ENCODE measurements at regions not wholly inside any gene's neighbourhood (a gene's known extent, or its start where the extent isn't known, plus 50 kb on each side); places are given as distances from the start of the nearest gene placed in this dataset.

DNA sequence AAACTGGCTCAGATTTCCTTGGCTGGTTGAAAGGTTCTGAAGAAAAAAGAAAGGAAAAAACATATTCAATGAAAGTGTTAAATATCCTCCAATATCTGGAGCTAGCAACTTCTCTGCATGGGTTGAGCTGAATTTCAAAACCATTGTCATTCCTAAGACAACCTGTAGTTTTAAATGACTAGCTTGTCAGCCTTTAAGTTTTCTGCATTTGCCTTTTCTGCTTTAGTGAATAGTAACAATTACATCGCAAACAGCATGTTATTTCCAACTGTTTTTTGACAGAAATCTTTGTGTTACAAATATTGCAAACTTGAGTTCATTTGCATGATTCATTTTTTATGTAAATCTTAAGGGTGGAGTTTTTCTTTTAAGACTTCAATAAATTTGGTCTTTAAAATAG lies 852.3 kb upstream of the CELF2 start:
- no peak for FAIRE-seq

More for the DNA sequence above, 852.3 kb upstream of the CELF2 start:
- intact Hi-C loops (cut with micrococcal nuclease): no loop called here
- Histone ChIP-seq H3K4me1 (ENCODE audit: control insufficient read depth, extremely low read depth, insufficient read depth, low read length) (no peaks in the 10 kb centered on the region), H3K36me3 (ENCODE audit: control insufficient read depth in 2 of 2, extremely low read depth in 1 of 2, insufficient read depth in 2 of 2, low read length in 2 of 2) (no peaks in the 10 kb centered on the region), H4K20me1 (replicated peaks; ENCODE audit: control insufficient read depth, extremely low read depth, insufficient read depth, low read length) (no peaks in the 10 kb centered on the region), H3K79me2 (ENCODE audit: control insufficient read depth, insufficient read depth, low read length) (no peaks in the 10 kb centered on the region), H3K4me2 (ENCODE audit: insufficient read depth, low read length) (no peak overlapping the region), H2AFZ (ENCODE audit: low read depth, low read length) (no peak overlapping the region), H3K4me3 (replicated peaks in 1 of 3; ENCODE audit: insufficient read depth in 1 of 3, low read depth in 1 of 3, low read length in 3 of 3) (no peak overlapping the region), H3K27me3 (ENCODE audit: control insufficient read depth in 2 of 2, insufficient read depth in 2 of 2, low read length in 2 of 2) (no peaks in the 10 kb centered on the region), H3K9ac (replicated peaks; ENCODE audit: extremely low read depth, insufficient read depth, low read length) (no peak overlapping the region), H3K27ac (ENCODE audit: insufficient read depth, low read depth, low read length) (no peak overlapping the region), H3K9me3 (replicated peaks; ENCODE audit: control insufficient read depth, insufficient read depth, low read length) (no peaks in the 10 kb centered on the region), H3K9me1 (replicated peaks; ENCODE audit: control insufficient read depth, extremely low read depth, insufficient read depth, low read length) (no peaks in the 10 kb centered on the region)
- no TSS peak for BruUV-seq (replicated peaks)
- dilution Hi-C loops (cut with MboI; ENCODE audit: extremely low pct_ligation_motif_present, low sequenced_read_pairs): no loop called here
- ChIA-PET CTCF (no interaction called here), POLR2A (no interaction called here)
- no peak for TF ChIP-seq MYC (IDR thresholded peaks at IDR 0.05; ENCODE audit: low read depth, low read length)
- TF ChIP-seq, protein P1, sequence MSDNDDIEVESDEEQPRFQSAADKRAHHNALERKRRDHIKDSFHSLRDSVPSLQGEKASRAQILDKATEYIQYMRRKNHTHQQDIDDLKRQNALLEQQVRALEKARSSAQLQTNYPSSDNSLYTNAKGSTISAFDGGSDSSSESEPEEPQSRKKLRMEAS (IDR thresholded peaks at IDR 0.05; ENCODE audit: insufficient read depth, insufficient read length): no peak
- no peak for TF ChIP-seq POLR2A (IDR thresholded peaks at IDR 0.05; ENCODE audit: low read depth, low read length)
- TF ChIP-seq JUN (IDR thresholded peaks at IDR 0.05; ENCODE audit: borderline replicate concordance, insufficient read depth, insufficient read length, low read depth): no peak
- no peak for TF ChIP-seq EZH2 (IDR thresholded peaks at IDR 0.05; ENCODE audit: borderline replicate concordance, low read depth, low read length, severe bottlenecking)
- TF ChIP-seq, protein P2, sequence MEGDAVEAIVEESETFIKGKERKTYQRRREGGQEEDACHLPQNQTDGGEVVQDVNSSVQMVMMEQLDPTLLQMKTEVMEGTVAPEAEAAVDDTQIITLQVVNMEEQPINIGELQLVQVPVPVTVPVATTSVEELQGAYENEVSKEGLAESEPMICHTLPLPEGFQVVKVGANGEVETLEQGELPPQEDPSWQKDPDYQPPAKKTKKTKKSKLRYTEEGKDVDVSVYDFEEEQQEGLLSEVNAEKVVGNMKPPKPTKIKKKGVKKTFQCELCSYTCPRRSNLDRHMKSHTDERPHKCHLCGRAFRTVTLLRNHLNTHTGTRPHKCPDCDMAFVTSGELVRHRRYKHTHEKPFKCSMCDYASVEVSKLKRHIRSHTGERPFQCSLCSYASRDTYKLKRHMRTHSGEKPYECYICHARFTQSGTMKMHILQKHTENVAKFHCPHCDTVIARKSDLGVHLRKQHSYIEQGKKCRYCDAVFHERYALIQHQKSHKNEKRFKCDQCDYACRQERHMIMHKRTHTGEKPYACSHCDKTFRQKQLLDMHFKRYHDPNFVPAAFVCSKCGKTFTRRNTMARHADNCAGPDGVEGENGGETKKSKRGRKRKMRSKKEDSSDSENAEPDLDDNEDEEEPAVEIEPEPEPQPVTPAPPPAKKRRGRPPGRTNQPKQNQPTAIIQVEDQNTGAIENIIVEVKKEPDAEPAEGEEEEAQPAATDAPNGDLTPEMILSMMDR (IDR thresholded peaks at IDR 0.05; ENCODE audit: extremely low read depth in 1 of 2, insufficient read depth in 1 of 2, low read depth in 1 of 2, low read length in 2 of 2): no peak
- no peak for TF ChIP-seq GATA2 (IDR thresholded peaks at IDR 0.05; ENCODE audit: insufficient read depth, insufficient read length, low read depth, low read length)
- TF ChIP-seq FOS (IDR thresholded peaks at IDR 0.05; ENCODE audit: borderline replicate concordance, insufficient read depth, low read length): no peak
- TF ChIP-seq POLR2AphosphoS5 (IDR thresholded peaks at IDR 0.05; ENCODE audit: insufficient read depth, low read depth, low read length): no peak
- DNase-seq (ENCODE audit: low read depth, low spot score): no peak

Measured in endothelial cell of umbilical vein (primary cell).